H4 (cell line): ENCODE measurements at regions not wholly inside any gene's neighbourhood (a gene's known extent, or its start where the extent isn't known, plus 50 kb on each side); places are given as distances from the start of the nearest gene placed in this dataset.
A peak's percentile ranks its signal among the peaks of the same experiment; 100 is the strongest.

ENCODE experiments used
- DNase-seq: peaks from one replicate; pipeline ENCODE4 v3.0.0-alpha.2; 2015; ENCODE audit warnings: low spot score

DNA sequence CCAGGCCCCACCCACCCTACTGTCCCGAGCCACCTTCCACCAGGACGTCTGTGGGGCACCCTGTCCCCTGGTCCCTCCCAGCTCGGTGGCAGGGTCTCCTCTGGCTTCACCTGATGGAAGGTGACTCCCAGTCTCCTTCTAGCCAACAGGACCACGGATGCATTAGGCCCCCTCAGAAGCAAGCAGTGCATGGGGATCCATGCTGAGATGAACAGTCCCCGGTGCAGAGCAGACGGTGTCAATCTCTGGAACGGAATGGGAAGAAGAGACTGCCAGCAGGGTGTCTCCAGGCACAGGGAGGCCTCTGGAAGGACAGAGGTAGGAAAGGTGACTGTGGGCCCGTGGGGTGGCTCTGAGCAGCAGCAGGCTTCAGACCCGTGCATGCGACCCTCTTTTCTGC, 65.2 kb upstream of the FZD7 start:
- DNase-seq: no peak

DNA sequence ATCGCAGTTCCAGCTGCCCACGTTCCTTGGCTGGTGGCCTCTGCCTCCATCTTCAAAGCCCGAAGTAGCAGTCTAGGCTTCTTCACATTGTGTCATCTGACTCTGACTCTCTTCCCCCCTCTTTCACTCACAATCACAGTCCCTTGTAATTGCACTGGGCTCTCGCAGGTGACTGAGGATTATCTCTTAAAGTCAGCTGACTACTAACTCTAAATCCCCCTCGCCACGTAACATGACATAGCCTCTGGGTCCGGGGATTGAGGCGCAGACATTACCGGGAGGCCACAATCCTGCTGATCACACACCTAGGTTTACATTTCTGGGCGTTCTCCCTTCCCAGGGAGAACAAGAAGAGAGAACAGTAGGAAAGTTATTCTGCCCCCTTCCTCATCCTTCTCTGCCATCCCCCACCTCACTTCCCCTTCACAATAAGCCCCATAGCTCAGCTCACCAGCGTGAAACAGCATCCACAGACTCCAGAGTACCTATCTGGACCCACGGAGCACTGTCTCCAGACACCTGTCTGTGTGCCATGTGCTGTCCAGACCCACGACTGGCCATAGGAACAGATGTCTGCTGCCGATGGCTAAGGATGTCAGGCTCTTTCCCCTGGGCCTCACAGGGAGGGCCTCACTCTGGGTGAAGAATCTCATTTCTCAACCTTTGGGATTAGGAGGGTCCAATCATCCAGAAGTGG, 64.3 kb upstream of the FZD7 start:
- no peak for DNase-seq

DNA sequence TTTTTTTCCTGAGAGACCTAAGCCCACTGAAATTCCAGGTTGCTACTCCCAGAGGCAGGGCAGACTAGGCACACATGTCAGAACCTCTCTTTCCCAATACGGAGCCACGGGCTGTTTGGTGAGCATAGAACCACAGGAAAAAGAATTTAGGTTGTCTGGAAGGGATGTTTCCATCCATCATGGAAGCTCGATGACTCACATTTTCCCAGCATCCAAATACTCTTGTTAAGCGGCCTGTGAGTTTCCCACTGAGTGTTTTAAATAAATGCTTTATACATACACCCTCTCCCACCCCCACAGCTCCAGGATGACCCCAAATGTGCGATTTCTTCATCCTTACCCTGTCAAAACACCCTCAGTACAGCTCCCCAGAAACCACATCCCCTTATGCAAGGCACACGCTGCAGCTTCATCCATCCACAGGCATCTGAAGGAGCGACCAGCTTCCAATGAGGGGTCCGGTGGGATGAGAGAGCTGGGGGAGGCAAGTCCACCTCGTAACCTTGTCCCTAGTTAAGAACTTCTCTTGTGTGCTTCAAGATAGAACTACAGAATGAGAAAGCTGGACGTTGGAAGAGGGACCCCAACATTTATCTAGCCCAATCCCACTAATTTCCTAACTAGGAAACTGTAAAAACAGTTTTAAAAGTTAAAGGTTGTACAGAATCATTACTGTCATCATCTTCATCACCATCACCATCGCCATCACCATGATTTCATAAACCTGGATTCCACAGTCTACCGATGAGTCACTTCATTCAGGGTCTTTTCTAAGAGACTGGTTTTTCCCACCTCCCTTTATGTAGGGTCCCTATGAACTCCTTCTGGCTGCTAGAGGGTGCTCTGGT, 63.5 kb upstream of the FZD7 start:
- peak; percentile 49 for DNase-seq

DNA sequence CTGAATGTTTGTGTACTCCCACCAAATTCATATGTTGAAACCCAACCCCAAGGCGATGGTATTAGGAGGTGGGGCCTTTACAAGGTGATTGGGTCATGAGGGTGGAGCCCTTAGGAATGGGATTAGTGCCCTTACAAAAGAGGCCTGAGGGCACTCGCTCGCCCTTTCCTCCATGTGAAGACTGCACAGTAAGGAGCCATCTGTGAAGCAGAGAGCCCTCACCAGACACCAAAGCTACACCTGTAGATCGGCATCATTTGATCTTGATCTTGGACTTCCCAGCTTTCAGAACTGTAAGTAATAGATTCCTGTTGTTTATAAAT, 62.9 kb upstream of the FZD7 start:
- DNase-seq: no peak

- peak; percentile 70 for DNase-seq
Measured at GRCh38 chr2:201971531-201972228, 62.0 kb upstream of the FZD7 start.

DNA sequence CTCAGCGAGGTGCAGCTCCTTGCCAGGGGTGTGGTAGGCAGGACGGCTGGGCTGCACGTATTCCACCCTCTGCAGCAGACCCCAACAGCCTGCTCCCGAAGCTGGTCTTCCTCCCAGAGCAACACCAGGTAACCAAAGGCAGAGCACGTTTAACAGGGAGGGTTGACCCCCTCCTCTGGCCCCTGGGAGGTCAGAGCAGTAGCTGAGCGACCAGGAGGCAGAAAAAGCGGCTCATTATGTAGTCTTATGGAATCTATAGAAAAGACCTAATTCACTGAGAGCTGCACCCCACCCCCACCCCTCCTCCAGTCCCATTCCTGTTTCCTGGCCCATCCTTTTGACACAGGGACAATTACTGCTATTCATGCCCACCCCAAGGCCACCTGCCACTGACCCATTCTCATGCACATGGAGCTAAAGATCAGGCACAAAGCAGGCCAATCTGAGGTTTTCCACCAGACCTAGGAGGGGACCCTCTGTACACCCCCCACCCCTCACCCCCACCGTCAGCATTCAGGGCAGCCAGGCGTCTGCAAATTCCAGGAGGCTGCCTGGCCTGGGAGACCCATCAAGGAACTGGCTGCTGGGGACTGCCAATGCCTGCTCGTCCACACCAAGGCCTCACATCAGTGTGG, 60.9 kb upstream of the FZD7 start:
- no peak for DNase-seq

DNA sequence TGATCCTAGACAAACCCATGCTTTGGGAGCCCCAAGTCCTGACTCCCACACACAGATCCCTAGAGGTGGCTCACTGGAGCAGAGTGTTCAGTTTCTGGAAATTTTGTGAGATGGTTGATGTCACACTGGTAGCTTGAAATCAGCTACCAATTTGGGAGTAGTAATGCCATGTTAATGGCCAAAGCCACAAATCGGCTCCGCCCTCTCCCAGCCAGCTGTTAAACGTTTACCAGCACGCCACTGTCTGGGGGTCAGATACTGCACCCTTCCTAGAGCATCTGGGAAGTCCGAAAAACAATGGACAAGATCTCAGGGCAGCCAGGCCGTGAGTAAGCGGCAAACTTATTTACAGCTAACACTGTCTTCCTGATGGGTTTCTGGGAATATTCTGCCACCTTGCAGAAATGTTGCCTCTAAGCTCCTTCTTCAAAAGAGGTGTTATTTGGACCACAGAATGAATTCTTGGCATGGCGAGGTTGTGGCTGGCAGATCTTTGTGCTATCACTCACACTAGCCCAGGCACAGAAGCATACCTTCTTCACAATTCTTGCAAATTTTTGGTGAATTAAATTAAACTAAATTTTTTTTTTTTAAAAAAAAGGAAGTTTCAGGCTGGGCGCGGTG, 60.2 kb upstream of the FZD7 start:
- DNase-seq: no peak

DNA sequence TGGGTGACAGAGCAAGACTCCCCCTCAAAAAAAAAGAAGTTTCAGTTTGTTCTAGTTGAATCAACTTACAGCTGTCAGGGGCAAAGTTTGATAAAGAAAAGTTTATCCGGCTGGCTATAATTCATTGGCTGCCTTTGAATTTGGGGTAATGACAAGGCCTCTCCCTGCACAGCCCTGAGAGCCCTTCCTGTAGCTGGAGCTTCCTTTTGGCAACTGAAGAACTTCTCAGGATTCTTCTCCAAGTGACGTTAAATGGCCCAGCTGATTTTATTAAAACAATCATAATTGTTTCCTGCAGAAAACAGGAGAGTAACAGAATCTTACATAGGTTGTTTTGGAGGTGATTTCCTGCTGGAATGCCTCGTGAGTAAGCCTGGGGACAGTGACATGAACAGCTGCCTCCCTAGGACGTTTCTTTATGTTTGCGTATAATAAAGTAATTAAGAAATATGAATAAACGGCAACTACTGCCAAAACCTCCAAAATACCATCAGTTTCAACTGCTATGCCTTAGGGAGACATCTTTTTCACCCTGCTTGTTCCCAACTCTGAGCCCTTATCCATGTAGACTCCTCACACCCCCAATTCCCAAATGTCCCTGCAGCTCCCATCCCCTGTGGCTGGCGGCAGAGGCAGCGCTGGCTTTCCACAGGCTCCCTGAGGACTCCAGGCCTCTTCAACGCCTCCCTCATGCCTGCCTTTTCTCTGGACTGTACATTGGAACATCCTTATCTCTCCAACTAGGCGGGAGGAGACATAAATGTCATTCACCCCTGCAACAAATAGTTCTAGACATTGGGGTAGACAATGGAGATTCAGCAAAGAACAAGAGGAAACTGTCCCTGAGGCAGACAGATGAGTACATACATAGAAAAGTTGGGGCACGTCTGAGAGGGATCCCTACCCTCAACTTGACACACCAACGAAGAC, 59.2 kb upstream of the FZD7 start:
- no peak for DNase-seq

GRCh38 chr2:201975434-201975833, 58.2 kb upstream of the FZD7 start:
- DNase-seq: no peak

GRCh38 chr2:201975964-201976612, 57.6 kb upstream of the FZD7 start:
- no peak for DNase-seq

DNA sequence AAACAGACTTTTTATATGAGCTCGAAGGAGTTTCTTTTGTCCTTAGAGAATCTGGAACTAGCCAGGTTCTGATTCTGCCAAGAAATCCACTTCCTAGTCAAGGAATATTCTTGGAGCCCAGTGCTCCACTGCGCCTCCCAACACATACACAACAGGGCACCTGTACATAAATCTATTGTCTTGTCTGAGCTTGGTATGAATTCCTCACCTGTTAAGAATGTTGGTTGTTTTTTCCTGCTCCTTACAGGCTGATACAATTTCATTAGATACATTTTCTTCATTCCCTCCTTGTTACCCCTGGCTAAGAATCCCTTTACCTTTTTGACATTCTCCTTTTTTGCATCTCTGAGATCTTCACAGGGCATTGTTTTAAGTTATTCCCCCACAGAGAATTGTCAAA, 56.0 kb upstream of the FZD7 start:
- DNase-seq: no peak

DNA sequence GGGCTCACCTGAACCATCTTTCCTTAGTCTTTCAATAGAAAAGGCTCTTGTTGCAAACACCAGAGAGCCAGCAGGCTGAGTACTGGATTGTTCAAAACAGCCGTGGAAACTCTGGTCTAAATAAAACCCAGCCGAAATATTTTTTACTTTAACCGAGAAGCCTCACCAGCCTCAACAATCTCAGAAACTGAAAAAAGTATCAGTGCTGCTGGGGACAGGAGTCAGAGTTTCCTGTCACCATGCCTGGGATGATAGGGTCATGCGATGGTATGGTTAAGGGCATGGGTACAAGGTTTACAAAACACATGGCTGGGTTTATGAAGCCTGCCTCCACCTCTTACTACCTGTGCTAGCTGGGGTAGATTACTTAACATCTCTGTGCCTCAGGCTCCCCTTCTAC, 55.3 kb upstream of the FZD7 start:
- no peak for DNase-seq

DNA sequence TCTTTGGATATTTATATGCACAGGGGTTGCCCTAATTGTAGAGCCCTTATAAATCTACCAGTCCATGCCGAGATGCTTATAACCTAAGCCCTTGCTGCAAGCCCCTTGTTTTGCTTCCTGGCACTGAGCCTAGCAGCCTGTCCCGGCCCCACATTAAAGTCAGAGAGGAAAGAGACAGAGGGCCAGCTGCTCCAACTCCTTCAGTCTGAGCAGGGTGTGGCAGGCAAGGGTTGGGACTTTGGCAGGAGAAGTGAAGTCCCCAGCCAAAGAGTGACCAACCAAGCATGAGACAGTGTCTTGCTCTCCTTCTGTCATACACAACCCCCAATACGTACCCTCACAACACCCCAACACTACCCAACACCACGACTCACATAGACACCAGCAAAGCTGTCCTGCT, 54.7 kb upstream of the FZD7 start:
- no peak for DNase-seq

DNA sequence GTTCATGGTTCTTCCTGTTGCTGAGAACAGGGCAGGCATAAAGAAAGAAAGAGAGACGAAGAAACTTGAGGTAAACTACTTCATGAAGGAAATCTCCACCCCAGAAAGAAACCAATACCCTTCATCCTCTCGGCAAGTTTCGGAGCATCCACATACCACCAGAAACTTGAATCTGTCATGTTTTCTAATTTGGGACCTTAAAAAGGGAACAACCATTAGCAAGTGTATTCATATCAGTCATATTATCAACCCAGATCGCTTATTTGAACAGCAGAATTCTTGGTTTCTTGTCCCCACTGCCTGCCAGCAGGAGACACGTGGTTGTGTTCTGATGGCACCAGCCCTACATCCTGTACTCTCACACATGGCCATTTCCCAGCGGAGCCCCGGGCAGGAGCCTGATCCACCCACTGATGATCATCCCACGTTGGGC, 53.2 kb upstream of the FZD7 start:
- no peak for DNase-seq

GRCh38 chr2:201980946-201981345, 52.7 kb upstream of the FZD7 start:
- DNase-seq: no peak

GRCh38 chr2:201983174-201983573, 50.5 kb upstream of the FZD7 start:
- no peak for DNase-seq

DNA sequence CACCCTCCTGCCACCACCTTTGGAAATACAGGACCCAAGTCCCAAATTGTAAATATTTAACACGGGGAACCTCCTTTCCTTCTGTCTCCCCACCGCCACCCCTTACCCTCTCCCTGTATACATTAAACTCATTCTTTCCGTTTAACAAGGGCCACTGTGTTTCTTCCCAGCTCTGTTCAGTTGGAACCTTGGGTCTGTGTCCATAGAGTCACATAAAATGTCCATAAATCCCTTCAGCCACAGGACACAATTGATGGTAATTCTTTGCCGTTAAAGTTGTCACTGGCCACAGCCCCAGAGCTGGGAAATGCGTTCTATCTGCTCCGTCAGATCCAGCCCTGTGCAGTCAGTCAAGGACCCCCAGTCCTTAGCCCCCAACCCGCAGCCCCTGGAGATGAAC, 49.9 kb upstream of the FZD7 start:
- DNase-seq: no peak
